DMS53 treated with DMSO at 0.1 percent for 48 hours (cell line): ENCODE measurements at regions not wholly inside any gene's neighbourhood (a gene's known extent, or its start where the extent isn't known, plus 50 kb on each side); places are given as distances from the start of the nearest gene placed in this dataset.

ENCODE experiments used
- DNase-seq: peaks from one replicate; lab custom pipeline; 2025; ENCODE audit not compliant: unreplicated experiment; lab: John Stamatoyannopoulos, UW

DNA sequence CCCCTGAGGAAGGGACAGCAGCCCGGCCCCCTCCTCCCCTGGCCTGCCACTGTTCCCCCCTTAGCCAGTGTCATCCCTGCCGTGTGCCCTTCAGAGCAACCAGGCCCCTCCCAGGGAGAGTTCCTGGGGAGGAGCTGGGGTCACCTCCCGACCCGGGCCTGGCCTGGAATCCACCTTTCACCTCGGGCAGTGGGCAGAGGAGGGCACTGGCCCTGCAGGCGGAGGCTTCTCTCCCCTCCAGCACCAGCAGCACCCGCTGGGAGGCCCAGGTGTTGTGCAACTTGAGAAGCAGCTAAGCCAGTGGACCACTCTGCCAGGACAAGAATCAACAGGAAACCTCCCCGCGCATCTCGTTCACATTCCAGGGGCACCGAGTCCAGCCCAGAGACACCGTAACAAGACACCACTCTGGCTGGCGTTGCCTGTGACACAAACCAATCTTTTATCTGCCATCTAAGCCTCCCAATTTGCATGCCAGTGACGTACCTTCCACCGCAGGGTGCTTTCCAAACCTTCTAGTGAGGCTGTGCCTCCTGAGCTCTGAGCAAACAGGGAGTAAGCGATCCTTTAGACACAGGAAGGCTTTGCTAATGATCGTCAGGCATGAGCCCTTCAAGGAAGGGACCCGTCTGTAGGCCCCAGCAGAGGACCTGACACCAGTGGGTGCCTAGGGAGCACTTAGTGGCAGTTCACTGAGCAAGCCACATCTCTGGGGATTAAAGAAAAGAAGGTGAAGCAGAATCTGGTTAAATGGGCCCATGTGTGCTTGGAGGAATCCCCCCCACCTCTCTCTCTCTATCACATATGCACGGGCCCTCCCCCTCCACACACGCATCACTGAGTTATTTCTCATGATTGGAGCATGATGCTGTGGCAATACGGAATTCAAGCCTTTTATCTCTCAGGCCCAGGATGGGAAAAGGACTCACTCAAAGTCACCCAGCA, 98.9 kb upstream of the TLE3 start:
- DNase-seq, result peak; percentile 86

DNA sequence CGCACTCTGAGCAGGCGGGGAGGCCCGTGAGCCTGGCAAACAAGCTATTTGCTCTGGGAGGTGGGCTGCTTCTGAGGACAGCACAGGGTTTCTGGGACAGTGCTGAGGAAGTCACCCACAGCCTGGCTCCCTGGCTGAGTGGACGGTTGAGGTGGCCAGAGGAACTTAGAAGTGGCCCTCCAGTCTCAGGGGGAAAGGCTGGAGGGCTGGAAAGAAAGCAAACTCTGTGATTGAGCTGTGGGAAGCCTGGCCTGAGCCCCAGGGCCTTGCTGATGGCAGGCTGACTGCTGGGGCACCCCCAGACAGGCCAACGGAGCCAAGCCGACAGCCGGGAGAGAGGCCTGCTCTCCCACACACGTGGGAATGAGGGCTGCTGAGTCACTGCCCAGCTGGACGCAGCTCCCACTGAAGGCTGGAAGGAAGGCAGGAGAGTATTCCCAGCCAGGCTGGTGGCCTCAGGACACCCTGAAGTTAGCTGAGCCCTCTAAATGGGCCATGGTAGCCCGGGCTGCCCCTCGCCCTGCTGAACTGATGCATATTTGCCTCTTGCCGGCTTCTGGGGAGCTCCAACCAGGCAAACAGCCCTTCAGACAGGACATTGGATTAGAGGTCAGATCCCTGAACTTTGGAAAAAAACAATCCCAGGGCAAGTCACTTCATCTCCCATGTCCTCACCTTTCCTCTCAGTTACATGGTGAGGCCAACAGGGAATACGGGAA, 98.0 kb upstream of the TLE3 start:
- DNase-seq, result no peak

DNA sequence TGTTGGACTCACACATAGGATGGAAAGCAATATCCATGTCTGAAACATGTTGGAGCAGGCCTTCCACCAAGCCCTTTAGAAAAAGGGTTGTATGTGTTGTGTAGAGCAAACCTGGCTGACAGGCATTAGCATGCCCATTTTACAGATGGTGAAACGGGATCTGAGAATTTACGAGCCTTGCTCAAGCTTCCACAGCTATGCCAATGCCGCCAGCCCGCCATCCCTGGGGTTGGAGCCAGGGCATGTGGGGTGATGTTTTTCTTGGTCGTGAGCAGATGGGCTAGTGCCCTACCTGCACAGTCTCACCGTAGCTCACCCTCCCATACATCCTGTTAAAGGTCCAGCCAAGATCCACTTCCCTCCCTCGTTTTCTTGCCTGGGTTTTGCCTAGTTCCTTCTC, 97.5 kb upstream of the TLE3 start:
- DNase-seq, result no peak

DNA sequence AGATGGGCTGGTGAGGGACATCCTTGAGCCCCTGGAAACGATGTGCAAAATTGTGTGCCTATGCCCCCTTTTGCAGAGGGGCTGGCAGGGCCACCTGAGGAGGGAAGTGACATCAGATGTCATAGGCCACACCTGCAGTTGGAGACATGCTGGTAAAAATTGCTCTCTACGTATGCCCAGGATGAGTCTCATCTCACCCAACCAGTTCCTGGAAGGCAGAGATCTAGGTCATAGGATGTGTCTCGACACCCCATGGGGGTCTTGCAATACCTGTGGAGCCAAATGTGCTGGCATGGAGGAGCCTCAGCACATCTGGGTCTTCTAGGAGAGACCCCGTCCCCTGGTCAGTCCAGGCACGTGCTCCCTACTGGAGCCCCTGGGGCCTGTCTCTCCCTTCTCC, 96.5 kb upstream of the TLE3 start:
- DNase-seq, result no peak

DNA sequence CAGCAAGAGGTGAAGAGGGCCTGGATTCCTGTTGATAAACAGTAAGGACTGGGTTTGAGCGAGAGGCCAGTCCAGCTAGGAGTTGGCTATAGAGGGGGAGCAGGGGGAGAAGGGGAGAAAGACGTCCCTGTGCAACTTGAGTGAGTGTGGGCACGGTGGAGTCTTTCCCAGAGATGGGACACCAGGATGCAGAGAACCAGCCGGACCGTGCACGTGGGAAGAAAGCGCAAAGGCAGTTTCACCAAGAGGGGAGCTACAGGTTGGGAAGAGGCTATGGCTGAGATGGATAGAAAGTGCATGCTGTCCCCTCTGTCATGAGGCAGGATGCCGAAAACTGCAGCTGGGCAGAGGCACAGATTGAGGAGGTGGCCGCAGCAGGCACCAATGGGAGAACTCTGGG, 96.0 kb upstream of the TLE3 start:
- DNase-seq, result no peak

DNA sequence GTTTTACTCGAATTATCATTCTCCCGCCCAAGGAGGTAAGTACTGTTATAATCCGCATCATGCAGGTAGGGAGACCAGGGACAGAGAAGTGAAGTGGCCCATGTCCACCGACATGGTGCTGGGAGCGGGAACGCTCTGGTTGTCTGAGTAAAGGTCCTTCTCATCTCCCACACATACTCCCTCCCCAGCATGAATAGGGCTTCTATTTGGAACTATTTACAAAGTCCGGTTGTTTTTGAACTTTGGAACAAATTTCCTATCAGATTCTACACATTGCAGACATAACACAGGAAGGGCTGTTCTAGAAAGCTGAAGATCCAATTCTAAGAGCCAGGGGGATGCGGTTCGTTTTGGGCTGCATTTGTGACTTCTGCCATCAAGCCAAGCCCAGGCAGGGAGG, 94.8 kb upstream of the TLE3 start:
- DNase-seq, result no peak

DNA sequence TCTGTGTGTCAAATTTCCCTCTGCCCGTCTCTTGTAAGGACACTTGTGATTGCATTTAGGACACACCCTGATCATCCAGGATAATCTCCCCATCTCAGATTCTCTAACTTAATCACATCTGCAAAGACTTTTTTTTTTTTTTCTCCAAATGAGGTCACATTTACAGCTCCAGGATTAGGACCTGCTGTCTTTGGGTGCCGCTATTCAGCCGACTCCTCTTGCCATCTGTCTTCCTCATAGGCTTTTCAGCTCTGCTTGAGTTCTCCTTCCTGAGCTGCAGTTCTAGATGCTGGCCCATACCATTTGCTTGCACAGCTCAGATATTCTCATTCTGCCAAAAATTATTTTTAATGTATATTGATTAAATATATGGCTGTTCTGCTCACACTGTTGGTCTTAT, 94.3 kb upstream of the TLE3 start:
- DNase-seq, result no peak

DNA sequence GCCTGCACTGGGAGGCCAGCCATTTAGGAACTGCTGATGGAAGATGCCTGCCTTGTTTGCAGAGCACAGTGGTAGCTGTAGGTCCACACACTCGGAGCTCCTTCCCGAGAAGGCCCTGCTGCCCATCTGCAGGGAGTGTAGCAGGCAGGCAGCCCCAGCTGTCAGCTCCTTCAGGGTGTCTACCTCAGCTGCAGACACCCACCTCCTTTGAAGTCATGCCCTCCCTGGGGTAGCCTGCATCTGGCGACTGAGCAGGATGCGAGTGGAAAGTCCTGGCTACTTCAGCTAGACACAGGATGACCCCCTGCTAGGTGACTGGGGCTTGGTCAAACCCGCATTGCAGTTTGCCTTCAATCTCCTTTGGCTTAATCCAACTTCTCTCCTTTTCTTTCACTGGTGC, 93.2 kb upstream of the TLE3 start:
- no peak for DNase-seq

DNA sequence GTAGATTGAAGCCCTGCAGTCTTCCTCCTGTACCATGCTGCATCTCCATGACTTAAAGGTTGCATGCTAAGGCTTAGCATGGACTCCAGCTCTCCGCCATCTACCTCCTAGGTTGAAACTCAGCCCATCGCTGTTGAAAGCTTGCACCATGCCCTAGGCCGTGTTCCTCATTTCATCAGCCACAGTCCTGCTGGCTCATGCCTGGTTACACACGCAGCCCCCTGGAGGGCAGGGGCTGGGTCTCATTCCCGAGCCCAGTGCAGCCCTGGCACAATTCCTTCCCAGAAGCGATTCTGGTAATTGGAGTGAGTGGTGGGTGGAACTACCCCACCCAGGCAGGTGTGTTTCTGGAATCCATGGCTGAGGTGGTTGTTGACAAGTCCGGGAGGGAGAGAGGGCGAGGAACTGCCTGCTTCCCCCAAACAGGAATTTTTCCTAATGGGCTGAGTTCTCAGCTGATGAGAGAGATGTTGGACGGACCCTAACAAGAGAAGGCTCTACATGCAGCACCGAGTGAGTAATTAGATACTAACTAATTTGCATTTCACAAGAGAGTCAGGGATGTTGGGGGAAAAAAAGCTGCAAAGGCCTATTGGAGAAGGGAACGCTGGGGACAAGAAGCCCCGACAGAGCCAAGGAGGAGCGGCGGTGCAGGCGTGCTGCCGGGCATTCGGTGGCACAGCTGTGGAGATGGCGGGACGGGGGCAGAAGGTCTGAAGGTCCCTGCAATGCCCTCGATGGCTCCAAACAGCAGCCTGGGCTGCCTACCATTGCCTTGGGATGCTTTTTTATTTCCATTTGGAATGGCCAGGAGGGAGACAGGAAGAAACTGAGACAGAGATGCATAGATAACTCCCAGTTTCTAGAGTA, 92.3 kb upstream of the TLE3 start:
- no peak for DNase-seq

DNA sequence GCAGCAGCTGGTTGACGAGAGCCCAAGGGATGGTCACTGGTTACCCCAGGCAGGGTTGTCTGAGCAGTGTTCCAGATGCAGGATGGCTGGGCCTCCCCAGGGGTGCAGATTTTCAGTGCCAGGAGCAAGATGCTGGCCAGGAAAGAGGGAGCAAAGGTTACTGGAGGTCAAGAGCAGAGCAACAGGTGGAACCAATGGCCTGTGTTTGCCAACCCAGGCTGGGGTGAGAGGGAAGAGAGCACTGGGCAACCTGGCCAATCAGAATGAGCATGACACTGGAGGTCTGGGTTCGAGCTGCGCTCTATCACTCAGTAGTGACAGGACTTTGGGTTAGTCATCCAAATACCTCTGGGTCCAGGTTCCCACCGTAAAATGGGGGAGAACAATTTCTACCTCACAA, 90.6 kb upstream of the TLE3 start:
- no peak for DNase-seq

DNA sequence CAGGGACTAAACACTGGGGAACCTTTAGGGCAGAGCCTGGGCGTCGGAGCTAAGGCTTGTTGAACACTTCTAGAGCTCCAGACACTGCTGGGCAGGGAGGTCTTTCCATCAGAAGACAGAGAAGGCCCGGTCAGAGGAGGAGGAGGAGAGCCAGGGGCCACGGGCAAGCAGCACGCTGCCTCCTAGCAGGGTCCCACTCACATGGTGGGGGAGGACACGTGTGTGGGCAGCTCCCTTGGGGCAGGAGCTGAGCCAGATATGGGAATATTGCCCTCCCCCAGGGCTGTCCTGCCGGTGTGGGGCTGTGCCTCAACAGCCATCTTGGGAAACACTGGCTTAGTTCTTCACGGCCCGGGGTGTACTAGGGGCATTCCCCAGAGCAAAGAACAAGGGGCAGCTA, 89.6 kb upstream of the TLE3 start:
- DNase-seq, result no peak

DNA sequence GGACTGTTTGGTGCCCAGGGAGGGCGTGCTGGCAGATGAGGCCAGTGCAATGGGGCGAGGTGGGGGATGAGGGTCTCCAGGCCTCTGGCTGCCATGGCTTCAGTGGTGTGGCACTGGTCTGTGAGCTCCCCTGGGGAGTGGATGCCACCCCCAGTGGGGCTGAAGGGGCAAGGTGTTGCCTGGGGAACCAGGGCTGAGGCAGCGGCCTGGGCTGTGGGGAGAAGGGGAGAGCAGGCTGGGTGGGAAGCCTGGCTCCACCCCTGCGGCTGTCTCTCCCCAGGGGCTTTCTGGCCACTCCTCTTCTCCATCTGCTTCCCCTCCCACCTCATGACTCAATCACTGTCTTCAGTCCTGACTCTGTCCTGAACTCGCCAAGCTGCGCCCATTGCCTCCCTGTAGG, 88.4 kb upstream of the TLE3 start:
- no peak for DNase-seq

DNA sequence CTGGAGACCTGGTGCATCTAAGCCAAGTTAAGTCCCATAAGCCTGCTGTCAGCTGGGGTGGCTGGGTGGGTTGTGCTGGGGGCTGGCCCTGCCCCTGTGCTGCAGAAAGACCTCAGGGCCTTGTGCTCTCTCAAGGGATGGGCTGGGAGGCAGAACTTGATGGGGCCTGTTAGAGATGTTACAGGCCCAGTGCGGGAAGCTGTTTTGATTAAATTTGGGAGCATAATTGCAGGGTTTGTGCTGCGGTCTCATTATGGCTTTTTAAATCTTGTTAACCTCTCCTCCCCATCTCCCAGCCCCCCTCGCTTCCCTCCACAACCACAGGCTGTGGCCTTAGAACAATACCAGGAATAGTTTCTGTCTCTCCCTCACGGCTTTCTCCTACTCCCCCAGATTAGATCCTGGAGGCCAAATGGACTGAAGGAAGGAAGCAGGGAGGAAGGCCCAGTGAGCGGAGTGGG, 87.6 kb upstream of the TLE3 start:
- DNase-seq, result no peak

DNA sequence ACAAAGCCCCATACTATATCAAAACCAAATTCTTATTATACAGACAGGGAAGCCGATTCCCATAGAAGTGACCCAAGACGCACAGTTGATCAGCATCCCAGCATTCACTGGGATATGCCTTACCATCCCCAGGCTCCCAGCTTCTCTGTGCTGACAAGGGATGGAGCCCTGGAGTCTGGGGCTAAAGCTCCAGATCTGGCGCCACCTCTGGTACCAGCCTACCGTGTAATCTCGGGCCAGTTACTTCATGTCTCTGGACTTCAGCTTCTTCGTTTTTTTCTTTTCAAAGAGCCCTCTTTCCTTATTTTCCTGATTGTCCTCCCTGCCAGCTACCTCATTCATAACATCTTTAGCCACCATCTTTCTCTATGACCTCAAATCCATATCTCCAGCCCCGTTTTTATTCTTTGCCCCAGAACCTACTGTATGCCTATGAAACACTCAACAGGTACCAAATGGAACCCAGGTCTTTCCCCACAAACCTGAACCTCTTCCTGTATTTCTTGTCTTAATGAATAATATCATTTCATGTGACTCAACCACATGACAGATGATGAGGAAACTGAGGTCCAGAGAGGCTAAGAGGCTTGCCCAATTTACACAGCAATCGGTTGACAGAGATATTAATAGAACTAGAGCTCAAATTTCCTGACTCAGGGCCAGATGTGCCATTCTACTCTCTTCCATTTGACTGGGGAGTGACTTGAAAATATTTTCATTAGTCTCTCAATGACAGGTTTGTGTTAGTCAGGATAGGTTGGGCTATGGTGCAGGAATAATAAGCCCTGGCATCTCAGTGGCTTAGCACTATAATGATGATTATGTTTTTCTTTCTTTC, 85.4 kb upstream of the TLE3 start:
- DNase-seq, result no peak

DNA sequence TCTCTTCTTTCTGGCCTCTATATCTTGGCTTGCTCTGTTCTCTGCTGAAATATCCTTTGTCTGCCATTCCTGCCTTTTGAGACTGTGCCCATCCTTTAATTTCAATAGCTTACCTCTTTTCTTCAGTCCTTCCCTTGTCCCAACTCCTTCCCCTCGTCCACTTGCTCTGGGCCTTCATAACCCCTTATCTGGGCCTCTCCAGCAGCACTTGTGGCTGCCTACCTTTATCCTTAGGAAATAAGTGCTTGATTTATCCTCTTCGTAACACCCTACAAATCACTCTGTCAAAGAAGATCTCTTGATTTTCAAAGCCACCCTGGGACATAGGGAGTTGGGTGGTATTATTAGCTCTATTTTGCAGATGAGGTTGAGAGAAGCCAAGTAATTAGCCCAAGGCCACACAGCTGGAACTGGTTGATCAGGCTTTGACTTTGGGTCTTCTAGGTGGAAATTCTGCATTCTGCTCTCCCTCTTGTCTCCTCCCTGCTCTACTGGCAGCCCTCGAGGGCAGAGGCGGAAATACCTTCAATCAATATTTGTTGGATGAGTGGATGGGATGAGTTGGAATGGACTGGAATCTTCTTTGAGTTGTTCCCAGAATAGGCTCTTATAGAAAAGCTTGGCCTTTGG, 84.0 kb upstream of the TLE3 start:
- no peak for DNase-seq

DNA sequence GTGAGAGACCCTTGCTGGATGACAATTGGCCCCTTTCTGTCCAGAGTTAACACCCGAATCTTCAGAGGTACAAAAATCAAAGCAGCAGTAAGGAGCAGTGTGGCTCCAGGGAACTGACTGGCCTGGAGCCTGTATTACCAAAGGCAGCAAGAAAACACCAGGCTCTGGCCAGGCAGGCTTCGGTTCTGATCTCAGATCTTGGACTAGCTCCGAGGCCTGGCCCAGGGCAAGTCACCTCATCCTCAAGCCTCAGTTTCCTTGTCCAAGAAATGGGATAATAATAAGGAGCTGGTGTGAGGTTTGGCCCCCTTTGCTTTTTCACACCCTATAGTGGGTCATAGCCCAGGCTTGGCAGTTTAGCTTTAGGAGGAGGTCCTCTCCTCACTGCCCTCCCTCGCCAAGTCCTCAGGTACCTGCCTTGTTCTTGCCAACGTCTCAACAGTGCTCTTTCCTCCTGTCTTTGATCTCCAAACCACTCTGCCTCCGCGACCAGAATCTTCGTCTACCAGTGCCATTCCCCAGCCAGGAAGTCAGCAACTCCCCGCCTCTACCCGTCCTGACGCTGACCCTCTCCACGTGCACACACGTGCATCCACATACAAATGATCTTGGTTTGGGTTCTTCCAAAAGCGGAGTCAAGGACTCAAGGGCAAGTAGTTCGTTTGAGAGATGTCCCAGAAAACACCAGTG, 82.6 kb upstream of the TLE3 start:
- DNase-seq, result no peak

DNA sequence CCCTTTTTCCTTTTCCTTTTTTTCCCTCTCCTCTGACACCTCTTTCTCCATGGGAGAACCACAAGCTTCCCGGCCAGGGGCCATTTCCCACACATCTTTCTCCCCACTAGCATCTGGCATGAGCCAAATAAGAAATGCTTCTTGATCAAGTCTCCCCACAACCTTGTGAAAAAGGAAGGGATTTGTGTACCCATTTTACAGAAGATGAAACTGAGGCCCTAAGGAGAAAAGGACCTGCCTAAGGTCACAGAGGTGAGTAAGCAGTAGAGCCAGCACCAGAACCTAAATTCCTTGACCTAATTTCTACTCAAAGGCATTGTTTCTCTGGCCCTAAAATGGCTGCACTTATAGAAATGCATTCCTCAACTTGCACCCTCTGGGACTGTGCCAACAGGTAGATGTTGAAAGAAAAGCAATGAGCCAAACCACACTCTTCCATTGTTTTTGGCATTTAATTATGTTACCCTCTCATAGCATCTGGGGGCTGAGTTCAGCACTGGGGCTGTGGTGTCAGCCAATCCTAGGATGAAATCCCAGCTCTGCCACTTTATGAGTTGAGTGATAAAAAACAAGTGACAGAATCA, 81.7 kb upstream of the TLE3 start:
- DNase-seq, result no peak

DNA sequence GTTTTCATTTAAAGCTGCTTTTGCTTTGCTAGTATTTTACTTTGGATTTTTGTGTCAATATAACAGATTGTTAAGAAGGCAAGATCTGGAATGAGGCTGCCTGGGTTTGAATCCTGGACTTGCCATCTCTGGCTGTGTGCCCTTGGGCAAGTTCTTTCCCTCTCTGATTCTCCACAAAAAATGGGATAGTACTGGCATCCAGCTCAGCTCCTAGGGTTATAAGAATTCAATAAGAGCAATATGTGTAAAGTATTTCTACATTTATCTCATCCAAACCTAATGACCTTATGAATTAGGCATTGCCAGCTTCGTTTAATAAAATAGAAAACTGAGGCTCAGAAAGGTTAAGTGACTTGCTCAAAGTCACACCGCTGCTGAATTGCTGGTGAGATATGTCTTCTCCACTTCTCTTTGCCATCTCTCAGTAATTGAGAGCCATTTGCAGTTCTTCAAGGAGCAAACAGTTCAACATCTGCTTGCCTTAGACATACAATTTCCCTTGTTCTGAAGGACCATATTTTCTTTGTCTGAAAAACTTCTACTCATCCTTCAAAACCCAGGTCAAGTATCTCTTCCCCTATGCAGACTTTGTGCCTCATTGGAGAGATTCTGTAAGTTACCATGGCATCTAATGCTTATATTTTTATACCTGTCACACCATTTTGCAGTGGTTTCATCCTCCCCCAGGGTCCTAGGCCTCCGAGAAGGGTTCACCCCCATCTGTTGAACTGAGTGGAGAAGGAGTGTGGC, 80.8 kb upstream of the TLE3 start:
- DNase-seq, result no peak
